Ishikawa (cell line): ENCODE measurements at regions not wholly inside any gene's neighbourhood (a gene's known extent, or its start where the extent isn't known, plus 50 kb on each side); places are given as distances from the start of the nearest gene placed in this dataset.

Source experiments
- CEBPB ChIP-seq: IDR thresholded peaks from 2 replicates; pipeline ENCODE4 v1.6.1; 2012
- CREB1 ChIP-seq: IDR thresholded peaks from 2 replicates; pipeline ENCODE4 v1.6.1; 2012; ENCODE audit warnings: low read depth
- EGR1 ChIP-seq: IDR thresholded peaks from 2 replicates; pipeline ENCODE4 v1.6.1; 2012
- EP300 ChIP-seq: IDR thresholded peaks from 2 replicates; pipeline ENCODE4 v1.6.1; 2012; ENCODE audit warnings: borderline replicate concordance
- FOXM1 ChIP-seq: IDR thresholded peaks from 2 replicates; pipeline ENCODE4 v1.6.1; 2012; ENCODE audit warnings: low read depth, borderline replicate concordance
- MAX ChIP-seq: IDR thresholded peaks from 2 replicates; pipeline ENCODE4 v1.6.1; 2012
- NFIC ChIP-seq: IDR thresholded peaks from 2 replicates; pipeline ENCODE4 v1.6.1; 2012
- RAD21 ChIP-seq: IDR thresholded peaks from 2 replicates; pipeline ENCODE4 v1.6.1; 2012; ENCODE audit warnings: low read depth
- REST ChIP-seq: IDR thresholded peaks from 2 replicates; pipeline ENCODE4 v1.6.1; 2012; ENCODE audit warnings: low read depth, mild to moderate bottlenecking
- TAF1 ChIP-seq: IDR thresholded peaks from 2 replicates; pipeline ENCODE4 v1.6.1; 2012; ENCODE audit warnings: low read depth, mild to moderate bottlenecking
- TCF12 ChIP-seq: IDR thresholded peaks from 2 replicates; pipeline ENCODE4 v1.6.1; 2012; ENCODE audit warnings: low read depth
- TEAD4 ChIP-seq: IDR thresholded peaks from 2 replicates; pipeline ENCODE4 v1.6.1; 2012
- USF1 ChIP-seq: IDR thresholded peaks from 2 replicates; pipeline ENCODE4 v1.6.1; 2012
- YY1 ChIP-seq: IDR thresholded peaks from 2 replicates; pipeline ENCODE4 v1.6.1; 2012; ENCODE audit warnings: low read depth
- ZBTB7A ChIP-seq: IDR thresholded peaks from 2 replicates; pipeline ENCODE4 v1.6.1; 2012; ENCODE audit warnings: low read depth

GRCh38 chr5:89904442-89904841 is 505.1 kb downstream of the CETN3 start:
- TF ChIP-seq RAD21 (no peak), YY1 (no peak), NFIC (no peak), EGR1 (no peak), TEAD4 (no peak), EP300 (no peak), CEBPB (no peak), REST (no peak), FOXM1 (no peak)

GRCh38 chr5:89901983-89902382 is 507.6 kb downstream of the CETN3 start:
- no peak for TF ChIP-seq EGR1
- TF ChIP-seq NFIC, result no peak
- TF ChIP-seq YY1, result no peak
- no peak for TF ChIP-seq TEAD4
- TF ChIP-seq CREB1, result no peak
- TF ChIP-seq REST, result no peak
- TF ChIP-seq CEBPB, result no peak
- TF ChIP-seq TCF12, result no peak
- no peak for TF ChIP-seq TAF1

- TF ChIP-seq USF1, result no peak
- TF ChIP-seq YY1, result no peak
- no peak for TF ChIP-seq CEBPB
- no peak for TF ChIP-seq NFIC
Observed at GRCh38 chr5:89901346-89901745, 508.2 kb downstream of the CETN3 start.

- TF ChIP-seq REST, result no peak
- no peak for TF ChIP-seq CREB1
- TF ChIP-seq EGR1, result no peak
- no peak for TF ChIP-seq NFIC
- TF ChIP-seq MAX, result no peak
- TF ChIP-seq TEAD4, result no peak
- no peak for TF ChIP-seq RAD21
- TF ChIP-seq USF1, result no peak
- no peak for TF ChIP-seq CEBPB
- no peak for TF ChIP-seq EP300
- TF ChIP-seq YY1, result no peak
- no peak for TF ChIP-seq TCF12
Observed at GRCh38 chr5:89900346-89900745, 509.2 kb downstream of the CETN3 start.

- TF ChIP-seq NFIC, result no peak
- no peak for TF ChIP-seq EP300
- TF ChIP-seq YY1, result no peak
- TF ChIP-seq RAD21, result no peak
- TF ChIP-seq USF1, result no peak
- no peak for TF ChIP-seq MAX
- TF ChIP-seq TEAD4, result no peak
- TF ChIP-seq ZBTB7A, result no peak
- TF ChIP-seq CEBPB, result no peak
- TF ChIP-seq TCF12, result no peak
- no peak for TF ChIP-seq EGR1
- no peak for TF ChIP-seq TAF1
- TF ChIP-seq FOXM1, result no peak
- no peak for TF ChIP-seq CREB1
- TF ChIP-seq REST, result no peak
Observed at GRCh38 chr5:89899559-89899958, 510.0 kb downstream of the CETN3 start.
